Pancreas (tissue), 10 donors: ENCODE measurements at regions not wholly inside any gene's neighbourhood (a gene's known extent, or its start where the extent isn't known, plus 50 kb on each side); places are given as distances from the start of the nearest gene placed in this dataset.
"Not testable (repeated sequence)": the region's sequence is repeated elsewhere in the genome, so short reads cannot be mapped to it uniquely, and the experiment has no call there.

Source experiments
- ATAC-seq, 4 donors: fragments of 200-7000 bp; cut with Tn5 transposase; one replicate each; pipeline versions ENCODE4 v1.8.0 to v1.9.1; 2020; ENCODE audit warnings: mild to moderate bottlenecking in 4 of 4, moderate library complexity in 4 of 4
- DNase-seq, 6 donors: peaks; one replicate each; pipeline ENCODE4 v3.0.0-alpha.2; 2020
- FAIRE-seq: peaks from 2 replicates; lab custom pipeline; 2012; peaks lifted over from hg19 to GRCh38; lab: Jason Lieb, UNC
- H3K27ac ChIP-seq, 4 donors: fragments of 200-600 bp; sonication (generic); 1 replicate in 3 of 4; 2 replicates in 1 of 4; pipeline versions ENCODE4 v1.5.0 to v1.8.0; 2020
- H3K27me3 ChIP-seq, 4 donors: fragments of 200-600 bp; one replicate each; pipeline ENCODE4 v1.8.0; 2021
- H3K36me3 ChIP-seq, 3 donors: fragments of 200-600 bp; sonication (generic) in 1 of 3; one replicate each; pipeline versions ENCODE4 v1.5.0 to v1.8.0; 2020 to 2021
- H3K4me1 ChIP-seq, 3 donors: fragments of 200-600 bp; one replicate each; pipeline ENCODE4 v1.8.0; 2021
- H3K4me3 ChIP-seq, 4 donors: fragments of 200-600 bp; sonication (generic) in 2 of 4; one replicate each; pipeline versions ENCODE4 v1.5.0 to v1.8.0; 2020 to 2021
- H3K9me3 ChIP-seq, 4 donors: fragments of 200-600 bp; one replicate each; pipeline ENCODE4 v1.8.0; 2021
- CTCF ChIP-seq, 4 donors: fragments of 200-600 bp; sonication (generic) in 3 of 4; IDR thresholded peaks; one replicate each; pipeline versions ENCODE4 v1.5.0 to v1.8.0; 2021; ENCODE audit warnings: antibody characterized with exemption in 4 of 4
- WGBS, 2 donors: extraction: QIAGEN DNeasy Blood & Tissue Kit; methylation state at CpG; one replicate each; pipeline ENCODE4 v1.1.7; 2013; 5-methylcytosine and 5-hydroxymethylcytosine counted together
- intact Hi-C, 3 donors: fragments of 100-400 bp; cut with DNase I; formaldehyde crosslinking; loops; one replicate each; pipeline versions ENCODE4 v1.11.1 to v1.14.2; 2022
- donor health status: healthy with polysubstance abuse.
- donor health status: DM: no; HTN: no; CAD: no; lungs with moderate emphysema.
- donor health status: DM: no; HTN: no; CAD: no.
- donor health status: control.
- donor health status: control.
- donor health status: Bipolar disorder and iron deficiency.
- donor health status: DM: yes; HTN: yes; CAD: no.
- donor health status: DM: no; HTN: no; CAD: no.
- donor health status: DM: no; HTN: no; CAD: no.
- donor health status: DM: yes; HTN: yes; CAD: no.

GRCh38 chr3:94405258-94406035 lies 342.6 kb downstream of the NSUN3 start:
- intact Hi-C loops = no loop called here
- ATAC-seq (no peak), FAIRE-seq (no peak), DNase-seq (no peak)
- Histone ChIP-seq H3K27ac (no peak overlapping the region), H3K27me3 (no peaks in the 10 kb centered on the region), H3K4me3 (no peak overlapping the region), H3K36me3 (no peaks in the 10 kb centered on the region), H3K4me1 (no peaks in the 10 kb centered on the region), H3K9me3 (no peaks in the 10 kb centered on the region)
- no peak for TF ChIP-seq CTCF (IDR thresholded peaks at IDR 0.05)
- 69 to 76% methylated on average over 5 of the region's 5 CpGs for WGBS, 2 donors

GRCh38 chr3:94406595-94406994 lies 343.7 kb downstream of the NSUN3 start:
- no peak for FAIRE-seq
- no peaks in the 10 kb centered on the region for H3K36me3 ChIP-seq
- DNase-seq = no peak
- H3K27ac ChIP-seq = no peak overlapping the region
- no peaks in the 10 kb centered on the region for H3K4me1 ChIP-seq
- TF ChIP-seq CTCF (IDR thresholded peaks at IDR 0.05) = no peak
- no peaks in the 10 kb centered on the region for H3K9me3 ChIP-seq
- no peak for ATAC-seq
- no peak overlapping the region for H3K4me3 ChIP-seq
- intact Hi-C loops = no loop called here
- H3K27me3 ChIP-seq = no peaks in the 10 kb centered on the region

GRCh38 chr3:94412936-94413335 lies 350.1 kb downstream of the NSUN3 start:
- H3K9me3 ChIP-seq, H3K27me3 ChIP-seq, ATAC-seq, H3K36me3 ChIP-seq, H3K27ac ChIP-seq, FAIRE-seq, DNase-seq, intact Hi-C loops, H3K4me1 ChIP-seq, H3K4me3 ChIP-seq: not testable (repeated sequence)
- WGBS, 2 donors = 73 to 78% methylated on average over 4 of the region's 4 CpGs

- no peak for DNase-seq
- no peak for ATAC-seq
- H3K4me1 ChIP-seq = no peaks in the 10 kb centered on the region
- no peak for TF ChIP-seq CTCF (IDR thresholded peaks at IDR 0.05)
- no peak overlapping the region for H3K27ac ChIP-seq
- no peaks in the 10 kb centered on the region for H3K27me3 ChIP-seq
- H3K9me3 ChIP-seq = no peaks in the 10 kb centered on the region
- WGBS, 2 donors = 54 to 59% methylated on average over 4 of the region's 4 CpGs
- no peak for FAIRE-seq
- H3K4me3 ChIP-seq = no peak overlapping the region
- no peaks in the 10 kb centered on the region for H3K36me3 ChIP-seq
- intact Hi-C loops = no loop called here
These were observed 350.7 kb downstream of the NSUN3 start for GRCh38 chr3:94413336-94414108.

- FAIRE-seq = no peak
- H3K27ac ChIP-seq = no peak overlapping the region
- H3K4me3 ChIP-seq = no peak overlapping the region
- no peaks in the 10 kb centered on the region for H3K27me3 ChIP-seq
- DNase-seq = no peak
- H3K4me1 ChIP-seq = no peaks in the 10 kb centered on the region
- no peak for ATAC-seq
- TF ChIP-seq CTCF (IDR thresholded peaks at IDR 0.05) = no peak
- 75 to 77% methylated on average over 2 of the region's 2 CpGs for WGBS, 2 donors
- intact Hi-C loops = no loop called here
- H3K36me3 ChIP-seq = no peaks in the 10 kb centered on the region
- H3K9me3 ChIP-seq = no peaks in the 10 kb centered on the region
These were observed 351.6 kb downstream of the NSUN3 start for GRCh38 chr3:94414418-94414817.
